MV-4-11 (cell line): ENCODE measurements at regions not wholly inside any gene's neighbourhood (a gene's known extent, or its start where the extent isn't known, plus 50 kb on each side); places are given as distances from the start of the nearest gene placed in this dataset.
"Not testable (repeated sequence)": the region's sequence is repeated elsewhere in the genome, so short reads cannot be mapped to it uniquely, and the experiment has no call there.

ENCODE experiments used
- DNase-seq: peaks from one replicate; lab custom pipeline; 2025; lab: John Stamatoyannopoulos, UW

- no peak for DNase-seq
These were observed 63.7 kb upstream of the SYT4 start for GRCh38 chr18:43341014-43341413.

- no peak for DNase-seq
These were observed 72.9 kb upstream of the SYT4 start for GRCh38 chr18:43350176-43350575.

GRCh38 chr18:43364535-43364934 is 87.2 kb upstream of the SYT4 start:
- no peak for DNase-seq

GRCh38 chr18:43367895-43368294 is 90.6 kb upstream of the SYT4 start:
- no peak for DNase-seq

- DNase-seq = not testable (repeated sequence)
These were observed 92.0 kb upstream of the SYT4 start for GRCh38 chr18:43369311-43369710.

GRCh38 chr18:43372773-43373172 is 95.5 kb upstream of the SYT4 start:
- no peak for DNase-seq

GRCh38 chr18:43380104-43380672 is 102.9 kb upstream of the SYT4 start:
- DNase-seq = no peak

- no peak for DNase-seq
These were observed 105.5 kb upstream of the SYT4 start for GRCh38 chr18:43382641-43383403.

- no peak for DNase-seq
These were observed 111.9 kb upstream of the SYT4 start for GRCh38 chr18:43389163-43389562.

- DNase-seq = no peak
These were observed 114.9 kb upstream of the SYT4 start for GRCh38 chr18:43392168-43392567.

GRCh38 chr18:43393174-43393573 is 115.9 kb upstream of the SYT4 start:
- no peak for DNase-seq

- no peak for DNase-seq
These were observed 119.0 kb upstream of the SYT4 start for GRCh38 chr18:43396266-43396665.

- no peak for DNase-seq
These were observed 121.3 kb upstream of the SYT4 start for GRCh38 chr18:43398601-43399000.

- DNase-seq = no peak
These were observed 127.8 kb upstream of the SYT4 start for GRCh38 chr18:43405097-43405496.

- no peak for DNase-seq
These were observed 136.7 kb upstream of the SYT4 start for GRCh38 chr18:43414006-43414405.

GRCh38 chr18:43420091-43420490 is 142.8 kb upstream of the SYT4 start:
- no peak for DNase-seq

- no peak for DNase-seq
These were observed 143.7 kb upstream of the SYT4 start for GRCh38 chr18:43420950-43421349.

- DNase-seq = no peak
These were observed 145.2 kb upstream of the SYT4 start for GRCh38 chr18:43422518-43422917.

- DNase-seq = no peak
These were observed 158.6 kb upstream of the SYT4 start for GRCh38 chr18:43435851-43436250.

GRCh38 chr18:43442131-43442530 is 164.8 kb upstream of the SYT4 start:
- no peak for DNase-seq

- no peak for DNase-seq
These were observed 165.3 kb upstream of the SYT4 start for GRCh38 chr18:43442571-43442970.

- DNase-seq = no peak
These were observed 188.2 kb upstream of the SYT4 start for GRCh38 chr18:43465483-43465882.

- no peak for DNase-seq
These were observed 194.6 kb upstream of the SYT4 start for GRCh38 chr18:43471873-43472272.

- DNase-seq = no peak
These were observed 203.8 kb upstream of the SYT4 start for GRCh38 chr18:43481069-43481468.
